Heart left ventricle (tissue), 16 donors: ENCODE measurements at regions not wholly inside any gene's neighbourhood (a gene's known extent, or its start where the extent isn't known, plus 50 kb on each side); places are given as distances from the start of the nearest gene placed in this dataset.
A peak's percentile ranks its signal among the peaks of the same experiment; 100 is the strongest.

Experiments used
- ATAC-seq, 4 donors: fragments of 200-7000 bp; cut with Tn5 transposase; one replicate each; pipeline ENCODE4 v1.9.1; 2020 to 2022; ENCODE audit warnings: moderate library complexity in 4 of 4, mild to moderate bottlenecking in 3 of 4, moderate number of reproducible peaks in 1 of 4
- DNase-seq, 5 donors: peaks; one replicate each; pipeline ENCODE4 v3.0.0-alpha.2; 2020
- H3K27ac ChIP-seq, 12 donors: fragments of 200-600 bp; sonication (generic) in 4 of 12; one replicate each; pipeline versions ENCODE4 v1.5.0 to v1.8.0; 2016 to 2022; ENCODE audit warnings: mild to moderate bottlenecking in 2 of 12
- H3K27me3 ChIP-seq, 9 donors: fragments of 200-600 bp; sonication (generic) in 2 of 9; one replicate each; pipeline versions ENCODE4 v1.5.1 to v1.8.0; 2016 to 2022; ENCODE audit warnings: mild to moderate bottlenecking in 3 of 9
- H3K36me3 ChIP-seq, 9 donors: fragments of 200-600 bp; sonication (generic) in 2 of 9; one replicate each; pipeline versions ENCODE4 v1.5.0 to v1.8.0; 2018 to 2022; ENCODE audit warnings: mild to moderate bottlenecking in 2 of 9
- H3K4me1 ChIP-seq, 12 donors: fragments of 200-600 bp; sonication (generic) in 4 of 12; one replicate each; pipeline versions ENCODE4 v1.5.0 to v1.8.0; 2016 to 2022; ENCODE audit warnings: mild to moderate bottlenecking in 3 of 12
- H3K4me3 ChIP-seq, 12 donors: fragments of 200-600 bp; sonication (generic) in 4 of 12; one replicate each; pipeline versions ENCODE4 v1.5.0 to v1.8.0; 2017 to 2022; ENCODE audit warnings: mild to moderate bottlenecking in 9 of 12, moderate library complexity in 4 of 12
- H3K9me3 ChIP-seq, 12 donors: fragments of 200-600 bp; sonication (generic) in 4 of 12; one replicate each; pipeline versions ENCODE4 v1.5.0 to v1.8.0; 2016 to 2022; ENCODE audit warnings: mild to moderate bottlenecking in 1 of 12
- POLR2A ChIP-seq, 2 donors: fragments of 450-650 bp; IDR thresholded peaks; one replicate each; pipeline ENCODE4 v1.6.1; 2017; ENCODE audit warnings: antibody characterized with exemption in 2 of 2, mild to moderate bottlenecking in 2 of 2, moderate library complexity in 2 of 2
- WGBS, 4 donors: extraction: QIAGEN DNeasy Blood & Tissue Kit in 2 of 4; methylation state at CpG; one replicate each; pipeline versions ENCODE4 v1.1.5 to v1.1.7; 2013 to 2018; 5-methylcytosine and 5-hydroxymethylcytosine counted together
- intact Hi-C, 10 donors: fragments of 100-400 bp; cut with DNase I; formaldehyde crosslinking; loops; one replicate each; pipeline versions ENCODE4 v1.11.1 to v1.14.2; 2022
- TF ChIP-seq, protein P1 (sequence below), 12 donors: fragments of 200-600 bp; sonication (generic) in 4 of 12; IDR thresholded peaks; one replicate each; pipeline versions ENCODE4 v1.5.0 to v1.8.0; 2018 to 2022; ENCODE audit warnings: antibody characterized with exemption in 12 of 12, mild to moderate bottlenecking in 5 of 12
- donor health status: ischemic (EF 13 %, LVEDD 7.1; RV severe dilation, severe dysfunction).
- donor health status: healthy with polysubstance abuse.
- donor health status: DM: no; HTN: yes; CAD: no.
- donor health status: DM: no; HTN: no; CAD: no.
- donor health status: ischemic (EF 25% LVEDD 6.9; RV normal size, moderate dysfunction).
- donor health status: ischemic (EF 25% LVEDD 5.7; RV mildly dilated, moderate dysfunction).
- donor health status: healthy.
- donor health status: DM: yes; HTN: yes; CAD: no.
- donor health status: ischemic (EF 35%, LVEDD 5.7; RV mildly dilated, moderate dysfunction).
- donor health status: nonischemic (EF 11% LVEDD 7.7; RV severe dilation, severe dysfunction).
- donor health status: DM: yes; HTN: yes; CAD: no.
- donor health status: PGD.
- donor health status: ischemic (EF 29% LVEDD 5.4; RV normal size, mild dysfunction).
- donor health status: nonischemic (EF 23%, LVEDD 6.1; RV moderate dilation, normal function).

DNA sequence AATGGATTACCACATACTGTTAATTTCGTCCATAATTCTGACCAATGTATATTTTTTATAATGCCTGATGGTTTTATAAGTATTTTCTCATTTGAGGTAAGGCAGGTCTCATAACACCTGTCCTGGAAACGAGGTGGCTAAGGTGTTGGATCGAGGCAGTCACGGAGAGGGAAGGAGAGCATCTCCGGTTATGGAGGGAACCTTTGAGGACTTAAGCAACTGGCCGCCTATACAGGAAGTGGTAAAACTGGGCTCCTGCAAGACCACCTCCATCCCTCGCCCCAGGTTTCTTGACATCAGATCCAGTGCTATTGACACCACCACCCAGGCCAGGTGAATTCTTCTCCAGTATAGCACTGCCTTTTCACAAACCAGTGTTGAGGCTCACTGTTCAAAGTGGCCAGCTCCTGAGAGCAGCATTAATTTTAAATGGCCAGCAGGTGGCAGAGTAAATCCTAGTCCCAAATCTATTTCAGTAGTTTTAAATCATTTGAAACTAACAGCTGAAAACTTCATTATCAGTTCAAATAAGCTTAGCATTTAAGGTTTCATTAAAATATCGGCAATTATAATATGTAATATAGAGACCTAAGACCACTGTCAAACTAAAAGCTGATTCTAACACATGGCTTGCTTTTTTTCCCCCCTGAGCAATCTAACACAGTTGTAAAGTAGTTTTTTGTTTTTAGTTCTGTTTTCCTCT lies 100.8 kb downstream of the PPM1A start:
- ATAC-seq = peak in 3 of 4 donors; percentile 60 to 69 (median 66)
- Histone ChIP-seq H3K9me3 (no peaks in the 10 kb centered on the region), H3K36me3 (no peaks in the 10 kb centered on the region), H3K4me1 (peaks cover 0 to 6% (median 0%) of the 10 kb centered on the region in 12 donors), H3K27me3 (no peaks in the 10 kb centered on the region), H3K27ac (no peak overlapping the region), H3K4me3 (peak overlapping the region in 6 of 12 donors; percentile 9 to 25 (median 19))
- peak in 2 of 5 donors; percentile 9 to 20 for DNase-seq
- TF ChIP-seq, protein P1, sequence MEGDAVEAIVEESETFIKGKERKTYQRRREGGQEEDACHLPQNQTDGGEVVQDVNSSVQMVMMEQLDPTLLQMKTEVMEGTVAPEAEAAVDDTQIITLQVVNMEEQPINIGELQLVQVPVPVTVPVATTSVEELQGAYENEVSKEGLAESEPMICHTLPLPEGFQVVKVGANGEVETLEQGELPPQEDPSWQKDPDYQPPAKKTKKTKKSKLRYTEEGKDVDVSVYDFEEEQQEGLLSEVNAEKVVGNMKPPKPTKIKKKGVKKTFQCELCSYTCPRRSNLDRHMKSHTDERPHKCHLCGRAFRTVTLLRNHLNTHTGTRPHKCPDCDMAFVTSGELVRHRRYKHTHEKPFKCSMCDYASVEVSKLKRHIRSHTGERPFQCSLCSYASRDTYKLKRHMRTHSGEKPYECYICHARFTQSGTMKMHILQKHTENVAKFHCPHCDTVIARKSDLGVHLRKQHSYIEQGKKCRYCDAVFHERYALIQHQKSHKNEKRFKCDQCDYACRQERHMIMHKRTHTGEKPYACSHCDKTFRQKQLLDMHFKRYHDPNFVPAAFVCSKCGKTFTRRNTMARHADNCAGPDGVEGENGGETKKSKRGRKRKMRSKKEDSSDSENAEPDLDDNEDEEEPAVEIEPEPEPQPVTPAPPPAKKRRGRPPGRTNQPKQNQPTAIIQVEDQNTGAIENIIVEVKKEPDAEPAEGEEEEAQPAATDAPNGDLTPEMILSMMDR (IDR thresholded peaks at IDR 0.05) = peak; percentile 42 to 75 (median 66)
- no peak for TF ChIP-seq POLR2A (IDR thresholded peaks at IDR 0.05)
- WGBS, 4 donors = 50 to 53% (median 52%) methylated on average over 8 of the region's 8 CpGs
- intact Hi-C loops = loop anchor here in 9 of 10 donors (2.0 to 10.0 kb wide), 7 partner anchors 205 to 905 kb away; partner anchors contain the start of gene MNAT1 (in 1 of the 9)

DNA sequence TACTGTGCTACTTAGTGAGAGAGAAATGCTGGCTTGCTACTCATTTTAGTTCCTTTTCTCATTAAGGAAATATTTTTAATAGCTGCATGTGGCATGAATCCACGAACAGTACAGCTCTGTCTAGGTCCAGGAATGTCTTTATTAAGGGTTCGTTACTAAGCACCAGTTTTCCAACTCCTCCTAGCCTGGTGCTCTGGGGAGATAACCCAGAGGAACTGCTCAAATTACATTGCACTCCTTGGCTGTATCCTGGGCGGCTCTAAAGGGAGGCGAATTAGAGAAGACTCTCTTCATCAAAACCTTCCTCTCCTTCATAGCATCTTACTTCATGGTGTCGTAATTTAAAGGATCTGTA lies 101.3 kb downstream of the PPM1A start:
- 18 to 22% (median 20%) methylated on average over 5 of the region's 5 CpGs for WGBS, 4 donors

DNA sequence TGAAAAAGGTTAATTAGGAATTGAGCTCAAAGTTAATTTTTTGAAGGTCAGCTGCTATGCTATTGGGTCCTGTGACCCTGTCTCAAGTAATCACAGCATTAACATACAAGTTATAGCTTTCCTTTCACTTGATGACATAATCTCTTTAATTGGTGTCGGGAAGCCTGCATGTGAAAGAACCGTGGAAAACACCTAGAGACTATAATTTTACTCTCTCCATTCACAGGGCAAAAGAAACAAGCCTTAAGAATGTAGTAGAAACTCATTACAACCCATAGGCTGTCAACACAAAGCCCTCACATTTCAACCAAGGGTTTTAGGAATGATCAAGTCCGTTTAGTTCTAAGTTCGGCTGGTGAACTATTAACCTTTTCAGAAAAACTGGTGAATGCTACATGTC lies 104.4 kb downstream of the PPM1A start:
- Histone ChIP-seq H3K4me3 (no peak overlapping the region), H3K27ac (no peak overlapping the region), H3K27me3 (no peaks in the 10 kb centered on the region), H3K4me1 (peaks cover 0 to 6% (median 0%) of the 10 kb centered on the region in 12 donors), H3K36me3 (no peaks in the 10 kb centered on the region), H3K9me3 (no peaks in the 10 kb centered on the region)
- no peak for DNase-seq
- 58 to 75% (median 72%) methylated on average over 4 of the region's 4 CpGs for WGBS, 4 donors
- TF ChIP-seq, protein P1 (IDR thresholded peaks at IDR 0.05) = no peak
- no peak for TF ChIP-seq POLR2A (IDR thresholded peaks at IDR 0.05)
- ATAC-seq = no peak
- intact Hi-C loops = loop anchor here in 7 of 10 donors (5.0 to 10.0 kb wide), 5 partner anchors 201 to 901 kb away; no protein-coding TSS in a partner anchor

More for the DNA sequence above, 101.3 kb downstream of the PPM1A start:
- DNase-seq = no peak
- peak in 2 of 4 donors; percentile 59 to 83 for ATAC-seq
- H3K9me3 ChIP-seq = no peaks in the 10 kb centered on the region
- H3K36me3 ChIP-seq = no peaks in the 10 kb centered on the region
- H3K4me3 ChIP-seq = peak overlapping the region in 6 of 12 donors; percentile 9 to 25 (median 19)
- H3K27me3 ChIP-seq = no peaks in the 10 kb centered on the region
- TF ChIP-seq POLR2A (IDR thresholded peaks at IDR 0.05) = no peak
- TF ChIP-seq, protein P1 (IDR thresholded peaks at IDR 0.05) = no peak
- peaks cover 0 to 6% (median 0%) of the 10 kb centered on the region in 12 donors for H3K4me1 ChIP-seq
- H3K27ac ChIP-seq = no peak overlapping the region
- intact Hi-C loops = loop anchor here in 7 of 10 donors (5.0 to 10.0 kb wide), 5 partner anchors 204 to 904 kb away; no protein-coding TSS in a partner anchor

DNA sequence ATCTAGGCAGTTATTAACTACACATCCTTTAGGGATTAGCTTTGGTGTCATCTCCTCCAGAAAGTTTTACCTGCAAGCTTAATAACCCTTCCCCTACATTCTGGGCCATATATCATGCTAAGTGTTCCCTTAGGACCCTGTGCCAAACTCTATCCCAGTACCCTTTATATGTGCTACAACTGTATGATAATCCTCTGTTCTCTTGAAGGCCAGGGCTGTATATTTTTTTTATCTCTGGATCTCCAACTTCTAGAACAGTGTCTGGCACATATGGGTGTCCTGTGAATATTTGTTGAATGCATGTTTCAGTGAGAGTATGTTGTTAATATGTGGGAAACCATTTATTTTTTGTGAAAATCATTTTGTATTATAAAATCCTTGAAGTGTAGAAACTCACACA lies 106.7 kb downstream of the PPM1A start:
- H3K4me3 ChIP-seq = no peak overlapping the region
- TF ChIP-seq, protein P1 (IDR thresholded peaks at IDR 0.05) = no peak
- TF ChIP-seq POLR2A (IDR thresholded peaks at IDR 0.05) = no peak
- no peak for DNase-seq
- no peaks in the 10 kb centered on the region for H3K36me3 ChIP-seq
- no peaks in the 10 kb centered on the region for H3K27me3 ChIP-seq
- H3K4me1 ChIP-seq = no peaks in the 10 kb centered on the region
- H3K27ac ChIP-seq = no peak overlapping the region
- no peaks in the 10 kb centered on the region for H3K9me3 ChIP-seq
- ATAC-seq = no peak
- intact Hi-C loops = loop anchor here in 5 of 10 donors (5.0 to 10.0 kb wide), 4 partner anchors 199 to 899 kb away; no protein-coding TSS in a partner anchor
